ENCODE measurements at regions not wholly inside any gene's neighbourhood (a gene's known extent, or its start where the extent isn't known, plus 50 kb on each side); places are given as distances from the start of the nearest gene placed in this dataset.

DNA sequence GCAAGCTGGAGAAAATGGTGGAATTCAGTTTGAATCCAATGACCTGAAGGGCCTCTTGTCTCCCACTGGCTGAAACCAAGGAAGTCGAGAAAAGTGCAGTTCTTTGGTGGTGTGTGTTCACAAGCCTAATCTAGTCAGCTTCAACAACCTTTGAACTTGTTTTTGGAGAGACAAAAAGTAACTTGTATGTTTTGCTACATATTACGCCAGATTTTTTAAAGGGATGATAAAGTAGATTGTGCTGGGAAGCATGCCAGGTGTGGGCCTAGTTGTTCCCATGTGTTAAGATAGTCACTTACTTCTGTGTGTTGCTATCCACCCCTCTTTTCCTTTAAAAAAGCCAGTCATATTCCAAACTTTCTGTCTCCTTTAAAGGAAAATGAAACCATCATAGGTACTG is 79.7 kb upstream of the FAM3C start:
- peaks cover 3% of the 10 kb centered on the region for H3K27me3 ChIP-seq (ENCODE audit: insufficient read depth, low read length)
- H3K4me1 ChIP-seq (ENCODE audit: insufficient read depth, low read length) = no peaks in the 10 kb centered on the region
- H3K9me3 ChIP-seq (ENCODE audit: low read depth, low read length) = no peaks in the 10 kb centered on the region
- no peak overlapping the region for H3K4me3 ChIP-seq (ENCODE audit: low read length)

DNA sequence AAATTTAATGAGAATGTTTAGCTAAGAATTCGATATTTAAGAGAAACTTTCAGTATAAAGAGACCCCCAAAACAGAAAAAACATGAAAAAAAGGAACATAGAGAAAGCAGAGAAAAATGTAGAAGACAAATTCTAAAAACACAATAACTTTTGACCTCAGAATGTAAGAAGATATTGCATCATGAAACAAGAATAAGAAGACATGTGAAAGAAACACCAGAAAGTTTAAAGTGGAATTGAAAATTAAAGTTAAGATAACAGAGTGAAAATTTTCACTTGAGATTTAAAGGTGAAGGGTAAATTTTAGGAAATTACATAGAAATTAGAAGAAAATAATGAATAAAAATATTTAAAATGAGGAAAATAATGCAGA is 78.2 kb upstream of the FAM3C start:
- Histone ChIP-seq H3K4me1 (ENCODE audit: insufficient read depth, low read length) (no peaks in the 10 kb centered on the region), H3K9me3 (ENCODE audit: low read depth, low read length) (no peaks in the 10 kb centered on the region), H3K27me3 (ENCODE audit: insufficient read depth, low read length) (peaks cover 3% of the 10 kb centered on the region), H3K4me3 (ENCODE audit: low read length) (no peak overlapping the region)

DNA sequence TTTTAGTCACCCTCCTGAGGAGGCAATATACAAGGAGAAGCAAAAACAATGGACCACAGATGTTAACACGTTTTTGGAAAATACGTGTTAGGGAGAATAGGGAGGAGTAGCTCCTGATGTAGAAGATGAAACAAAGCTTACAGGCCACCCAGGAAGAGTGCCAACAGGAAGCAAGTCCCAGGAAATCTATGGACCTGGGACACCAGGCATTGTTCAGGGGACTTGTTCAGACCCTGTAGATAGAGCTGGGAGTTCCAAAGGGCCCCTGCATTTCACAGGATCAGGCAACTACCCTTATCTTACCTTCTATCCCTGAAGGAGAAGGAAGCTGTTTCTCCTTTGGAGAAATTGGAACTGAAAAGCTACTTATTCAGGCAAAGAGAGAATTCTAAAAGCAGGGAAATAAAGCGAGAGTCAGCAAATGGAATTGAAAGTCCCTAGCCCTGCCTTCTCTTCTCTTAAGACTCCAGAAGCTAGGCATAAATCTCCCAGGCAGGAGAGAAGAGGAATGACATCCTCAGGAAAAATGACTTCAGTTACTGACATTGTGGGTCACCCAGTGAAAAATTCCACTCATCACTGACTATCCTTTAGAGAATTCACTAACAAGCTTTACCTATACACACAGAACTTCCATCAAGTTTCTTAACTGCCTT is 77.7 kb upstream of the FAM3C start:
- H3K27me3 ChIP-seq (ENCODE audit: insufficient read depth, low read length) = peaks cover 3% of the 10 kb centered on the region
- no peak overlapping the region for H3K4me3 ChIP-seq (ENCODE audit: low read length)
- no peaks in the 10 kb centered on the region for H3K9me3 ChIP-seq (ENCODE audit: low read depth, low read length)
- H3K4me1 ChIP-seq (ENCODE audit: insufficient read depth, low read length) = no peaks in the 10 kb centered on the region

DNA sequence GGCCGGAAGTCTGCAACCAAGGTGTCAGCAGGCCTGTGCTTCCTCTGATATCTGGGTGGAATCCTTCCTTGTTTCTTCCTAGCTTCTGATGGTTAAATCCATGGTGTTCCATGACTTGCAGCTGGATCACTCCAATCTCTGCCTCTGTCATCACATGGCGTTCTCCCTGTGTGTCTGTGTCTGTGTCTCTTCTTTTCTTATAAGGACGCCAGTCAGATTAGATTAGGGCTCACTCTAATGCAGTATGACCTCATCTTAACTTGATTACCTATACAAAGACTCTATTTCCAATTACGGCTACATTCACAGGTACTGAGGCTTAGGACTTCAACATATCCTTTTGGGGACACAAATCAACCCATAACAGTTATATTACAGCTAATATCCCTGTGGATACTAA is 70.3 kb upstream of the FAM3C start:
- Histone ChIP-seq H3K4me1 (ENCODE audit: insufficient read depth, low read length) (no peaks in the 10 kb centered on the region), H3K27me3 (ENCODE audit: insufficient read depth, low read length) (no peaks in the 10 kb centered on the region), H3K9me3 (ENCODE audit: low read depth, low read length) (no peaks in the 10 kb centered on the region), H3K4me3 (ENCODE audit: low read length) (no peak overlapping the region)

DNA sequence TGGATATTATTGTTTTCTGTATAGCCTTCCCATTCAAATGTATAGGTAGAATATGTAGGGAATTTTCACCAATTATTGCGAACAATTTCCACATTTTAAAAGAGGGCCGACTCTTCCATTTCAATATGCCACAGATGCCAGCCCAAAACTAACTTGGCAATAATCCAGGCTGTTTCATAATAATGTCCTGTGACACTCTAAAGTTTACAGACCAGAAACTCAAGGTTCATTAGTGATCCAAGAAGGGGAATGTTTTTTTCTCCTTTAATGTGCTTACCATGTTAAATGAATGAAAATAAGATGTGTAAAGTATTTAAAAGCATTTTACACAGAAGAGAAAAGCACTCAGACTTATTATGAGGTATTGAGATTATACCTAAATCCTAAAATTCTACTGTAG is 63.0 kb upstream of the FAM3C start:
- Histone ChIP-seq H3K27me3 (ENCODE audit: insufficient read depth, low read length) (no peaks in the 10 kb centered on the region), H3K9me3 (ENCODE audit: low read depth, low read length) (peaks cover 3% of the 10 kb centered on the region)

DNA sequence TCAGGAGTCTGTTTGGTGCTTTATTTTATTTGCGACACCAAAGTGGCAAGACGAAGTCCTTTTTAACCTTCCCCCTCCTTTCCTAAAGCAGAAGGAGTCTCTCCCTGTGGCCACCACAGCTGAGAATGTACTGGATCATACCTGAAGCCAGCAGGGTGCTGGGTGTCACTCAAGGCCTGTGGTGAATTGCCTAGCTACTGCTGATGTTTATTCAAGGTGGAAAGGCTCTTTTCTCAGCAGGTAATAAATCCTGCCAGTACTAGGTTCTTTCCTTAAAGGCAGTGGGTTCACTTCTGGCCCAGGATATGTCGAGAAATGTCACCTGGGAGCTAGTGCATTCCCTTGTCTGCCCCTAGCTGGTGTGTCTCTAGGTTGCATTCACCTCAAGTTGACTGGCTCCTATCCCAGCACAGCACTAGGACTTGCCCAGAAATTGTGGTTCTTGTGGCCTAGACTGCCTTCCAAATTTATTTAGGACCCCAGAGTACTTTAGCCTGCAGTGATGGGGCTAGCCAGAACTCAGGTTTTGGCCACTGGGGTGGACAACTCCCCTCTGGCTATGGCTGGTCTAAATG is 60.8 kb upstream of the FAM3C start:
- no peak overlapping the region for H3K4me3 ChIP-seq (ENCODE audit: low read length)
- no peaks in the 10 kb centered on the region for H3K4me1 ChIP-seq (ENCODE audit: insufficient read depth, low read length)
- no peaks in the 10 kb centered on the region for H3K27me3 ChIP-seq (ENCODE audit: insufficient read depth, low read length)
- H3K9me3 ChIP-seq (ENCODE audit: low read depth, low read length) = peaks cover 5% of the 10 kb centered on the region

More for the DNA sequence above, 63.0 kb upstream of the FAM3C start:
- Histone ChIP-seq H3K4me1 (ENCODE audit: insufficient read depth, low read length) (no peaks in the 10 kb centered on the region), H3K4me3 (ENCODE audit: low read length) (no peak overlapping the region)

DNA sequence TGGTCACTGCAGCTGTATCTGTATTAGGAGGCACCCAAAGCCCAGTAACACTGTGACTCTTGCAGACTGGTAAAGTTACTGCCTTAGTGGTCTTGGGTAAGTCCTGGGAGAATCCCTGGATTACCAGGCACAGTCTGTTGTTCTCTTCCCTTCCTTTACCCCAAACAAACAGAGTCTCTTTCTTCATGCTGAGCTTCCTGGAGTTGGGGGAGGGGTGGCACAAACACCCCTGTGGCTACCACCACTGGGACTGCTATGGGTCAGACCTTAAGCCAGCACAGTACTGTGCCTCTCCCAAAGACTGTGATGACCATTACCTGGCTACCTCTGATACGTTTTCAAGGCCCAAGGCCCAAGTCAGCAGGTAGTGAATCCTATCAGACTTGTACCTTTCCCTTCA is 59.9 kb upstream of the FAM3C start:
- no peaks in the 10 kb centered on the region for H3K27me3 ChIP-seq (ENCODE audit: insufficient read depth, low read length)
- no peak overlapping the region for H3K4me3 ChIP-seq (ENCODE audit: low read length)
- H3K9me3 ChIP-seq (ENCODE audit: low read depth, low read length) = peaks cover 5% of the 10 kb centered on the region
- H3K4me1 ChIP-seq (ENCODE audit: insufficient read depth, low read length) = no peaks in the 10 kb centered on the region

DNA sequence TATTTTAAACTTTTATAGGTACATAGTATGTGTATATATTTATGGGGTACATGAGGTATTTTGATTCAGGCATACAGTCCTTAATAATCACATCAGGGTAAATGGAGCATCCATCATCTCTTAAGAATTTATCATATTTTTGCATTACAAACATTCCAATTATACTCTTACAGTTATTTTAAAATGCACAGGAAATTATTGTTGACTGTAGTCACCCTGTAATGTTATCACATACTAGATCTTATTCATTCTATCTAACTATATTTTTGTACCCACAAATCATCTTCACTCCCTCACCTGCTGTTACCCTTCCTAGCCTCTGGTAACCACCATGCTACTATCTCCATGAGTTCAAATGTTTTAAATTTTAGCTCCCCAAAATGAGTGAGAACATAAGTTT is 56.3 kb upstream of the FAM3C start:
- Histone ChIP-seq H3K27me3 (ENCODE audit: insufficient read depth, low read length) (no peaks in the 10 kb centered on the region), H3K4me3 (ENCODE audit: low read length) (no peak overlapping the region), H3K4me1 (ENCODE audit: insufficient read depth, low read length) (no peaks in the 10 kb centered on the region), H3K9me3 (ENCODE audit: low read depth, low read length) (peaks cover 5% of the 10 kb centered on the region)

DNA sequence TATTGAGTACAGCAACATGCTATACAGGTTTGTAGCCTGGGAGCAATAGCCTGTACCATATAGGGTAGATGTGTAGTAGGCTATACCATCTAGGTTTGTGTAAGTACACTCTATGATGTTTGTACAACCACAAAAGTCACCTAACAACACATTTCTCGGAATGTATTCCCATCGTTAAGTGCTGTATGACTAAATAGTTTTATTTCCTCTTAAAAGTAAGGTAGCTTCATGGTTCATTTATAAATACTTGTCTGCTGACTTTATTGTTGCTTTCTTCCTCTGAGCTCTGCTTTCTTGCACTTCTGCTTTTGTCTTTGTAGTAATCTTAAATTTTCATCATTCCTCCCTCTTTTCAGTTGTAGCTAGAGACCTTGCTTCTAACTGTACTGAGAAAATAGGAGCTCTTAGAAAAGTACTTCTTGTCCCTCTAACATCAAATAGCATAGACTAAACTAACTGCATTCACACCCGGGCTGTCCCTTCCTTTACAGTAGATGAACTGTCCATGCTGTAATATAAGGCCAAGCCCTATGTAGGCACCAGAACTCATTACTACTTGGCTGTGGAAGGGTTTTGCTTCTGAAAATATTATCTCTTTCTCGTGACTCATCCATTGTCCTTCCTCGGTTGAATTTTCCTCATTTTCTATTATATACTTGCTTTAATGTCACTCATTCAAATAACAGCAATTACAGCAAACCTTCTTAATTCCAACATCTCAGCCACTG is 55.4 kb upstream of the FAM3C start:
- Histone ChIP-seq H3K27me3 (ENCODE audit: insufficient read depth, low read length) (no peaks in the 10 kb centered on the region), H3K9me3 (ENCODE audit: low read depth, low read length) (peaks cover 5% of the 10 kb centered on the region), H3K4me1 (ENCODE audit: insufficient read depth, low read length) (no peaks in the 10 kb centered on the region), H3K4me3 (ENCODE audit: low read length) (no peak overlapping the region)

DNA sequence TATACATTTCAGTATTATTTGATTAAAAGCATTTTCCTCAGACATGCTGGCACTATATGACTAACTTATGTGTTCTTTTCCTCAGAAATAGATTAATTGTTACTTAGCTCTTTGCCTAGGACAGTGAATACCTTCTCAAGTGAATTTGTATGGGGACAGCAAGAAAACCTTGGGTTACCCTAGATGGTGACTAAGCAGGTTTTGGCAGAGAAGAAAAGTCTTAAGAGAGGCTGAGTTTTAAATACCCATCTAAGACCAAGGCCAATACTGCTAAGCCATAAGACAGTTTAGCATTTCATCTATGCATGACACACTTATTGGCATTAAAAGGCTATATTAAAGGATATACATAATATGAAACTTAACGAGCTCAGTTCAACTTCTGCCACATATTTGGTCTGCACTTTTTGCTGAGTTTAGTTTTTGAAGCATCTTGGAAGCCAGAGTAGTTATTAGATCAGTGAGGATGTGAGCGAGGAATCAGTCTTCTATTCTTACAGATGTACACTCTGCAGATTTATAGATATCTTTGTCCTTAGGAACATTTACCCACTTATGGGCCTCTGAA is 54.6 kb upstream of the FAM3C start:
- H3K27me3 ChIP-seq (ENCODE audit: insufficient read depth, low read length) = no peaks in the 10 kb centered on the region
- H3K4me1 ChIP-seq (ENCODE audit: insufficient read depth, low read length) = no peaks in the 10 kb centered on the region
- peaks cover 5% of the 10 kb centered on the region for H3K9me3 ChIP-seq (ENCODE audit: low read depth, low read length)
- no peak overlapping the region for H3K4me3 ChIP-seq (ENCODE audit: low read length)

DNA sequence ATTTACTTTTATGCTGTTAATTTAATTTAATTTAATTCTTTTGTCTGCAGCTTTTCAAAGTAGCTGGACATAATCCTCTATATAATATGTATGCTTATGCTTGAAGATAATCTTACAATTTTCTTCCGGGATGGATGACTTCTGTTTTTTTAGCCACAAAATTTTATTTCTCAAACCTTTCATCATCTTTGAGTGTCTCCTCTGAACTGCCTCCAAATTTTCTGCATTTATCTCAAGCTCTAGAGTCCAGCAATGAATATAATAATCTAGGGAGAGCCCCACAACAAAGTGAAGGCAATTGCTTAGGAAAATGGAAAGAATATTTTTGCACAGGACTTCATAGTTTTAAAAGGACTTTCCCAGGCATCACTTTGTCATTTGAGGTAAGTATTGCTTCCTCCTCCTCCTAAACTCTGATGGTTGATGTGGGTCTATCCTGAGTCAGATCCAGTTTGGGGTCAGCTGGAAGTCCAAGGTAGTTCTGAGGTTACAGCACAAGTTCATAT is 53.7 kb upstream of the FAM3C start:
- Histone ChIP-seq H3K9me3 (ENCODE audit: low read depth, low read length) (peaks cover 5% of the 10 kb centered on the region), H3K27me3 (ENCODE audit: insufficient read depth, low read length) (no peaks in the 10 kb centered on the region), H3K4me1 (ENCODE audit: insufficient read depth, low read length) (no peaks in the 10 kb centered on the region), H3K4me3 (ENCODE audit: low read length) (no peak overlapping the region)

DNA sequence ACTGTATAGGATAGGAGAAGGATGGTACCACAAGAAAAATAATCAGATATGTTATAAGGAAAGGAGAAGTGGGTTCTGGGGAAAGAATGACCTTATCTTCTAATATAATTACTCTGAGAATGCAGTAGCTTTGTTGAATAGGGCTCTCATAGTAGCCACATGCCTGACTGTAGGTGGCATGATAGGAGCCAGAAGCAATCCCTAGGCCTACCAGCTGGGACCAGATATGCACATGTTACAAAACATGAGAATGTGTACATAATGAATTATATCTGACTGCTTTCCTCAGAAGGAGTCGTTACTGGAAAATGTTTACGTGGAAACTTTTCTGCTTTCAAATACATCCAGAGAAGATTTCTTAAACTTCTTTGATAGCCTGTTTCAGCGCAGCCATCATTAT is 53.2 kb upstream of the FAM3C start:
- Histone ChIP-seq H3K27me3 (ENCODE audit: insufficient read depth, low read length) (no peaks in the 10 kb centered on the region), H3K4me1 (ENCODE audit: insufficient read depth, low read length) (no peaks in the 10 kb centered on the region), H3K4me3 (ENCODE audit: low read length) (no peak overlapping the region), H3K9me3 (ENCODE audit: low read depth, low read length) (peaks cover 3% of the 10 kb centered on the region)

DNA sequence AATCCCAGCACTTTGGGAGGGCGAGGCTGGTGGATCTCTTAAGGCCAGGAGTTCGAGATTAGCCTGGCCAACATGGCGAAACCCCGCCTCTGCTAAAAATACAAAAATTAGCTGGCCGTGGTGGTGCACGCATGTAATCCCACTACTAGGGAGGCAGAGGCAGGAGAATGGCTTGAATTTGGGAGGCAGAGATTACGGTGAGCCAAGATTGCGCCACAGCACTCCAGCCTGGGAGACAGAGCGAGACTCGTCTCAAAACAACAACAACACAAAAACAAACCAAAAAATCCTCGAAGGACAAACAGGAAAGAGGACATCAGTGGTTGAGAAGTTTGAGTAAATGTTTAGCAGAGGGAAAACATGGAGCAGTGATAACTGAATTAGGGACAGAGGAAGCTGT is 52.3 kb upstream of the FAM3C start:
- Histone ChIP-seq H3K9me3 (ENCODE audit: low read depth, low read length) (no peaks in the 10 kb centered on the region), H3K4me3 (ENCODE audit: low read length) (no peak overlapping the region), H3K27me3 (ENCODE audit: insufficient read depth, low read length) (no peaks in the 10 kb centered on the region), H3K4me1 (ENCODE audit: insufficient read depth, low read length) (no peaks in the 10 kb centered on the region)

DNA sequence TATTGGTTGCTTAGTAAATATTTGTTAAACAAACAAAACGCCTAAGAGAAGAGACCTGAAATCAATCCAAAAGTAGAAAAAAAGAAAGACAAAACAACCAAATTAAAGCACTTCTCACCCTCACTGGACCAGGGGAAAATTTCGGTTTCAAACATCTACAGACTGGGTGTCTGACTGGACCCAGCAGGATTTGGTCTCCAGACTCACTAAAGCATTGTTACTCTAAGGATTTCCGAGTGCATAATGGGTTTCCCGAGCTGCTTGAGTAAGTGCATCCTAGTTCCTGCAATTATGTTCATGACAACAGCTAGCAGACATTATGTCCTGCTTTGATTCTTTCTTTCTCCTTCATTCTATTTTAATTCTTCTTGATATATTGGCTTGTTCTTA is 51.8 kb upstream of the FAM3C start:
- Histone ChIP-seq H3K9me3 (ENCODE audit: low read depth, low read length) (no peaks in the 10 kb centered on the region), H3K4me1 (ENCODE audit: insufficient read depth, low read length) (no peaks in the 10 kb centered on the region), H3K27me3 (ENCODE audit: insufficient read depth, low read length) (no peaks in the 10 kb centered on the region), H3K4me3 (ENCODE audit: low read length) (no peak overlapping the region)

DNA sequence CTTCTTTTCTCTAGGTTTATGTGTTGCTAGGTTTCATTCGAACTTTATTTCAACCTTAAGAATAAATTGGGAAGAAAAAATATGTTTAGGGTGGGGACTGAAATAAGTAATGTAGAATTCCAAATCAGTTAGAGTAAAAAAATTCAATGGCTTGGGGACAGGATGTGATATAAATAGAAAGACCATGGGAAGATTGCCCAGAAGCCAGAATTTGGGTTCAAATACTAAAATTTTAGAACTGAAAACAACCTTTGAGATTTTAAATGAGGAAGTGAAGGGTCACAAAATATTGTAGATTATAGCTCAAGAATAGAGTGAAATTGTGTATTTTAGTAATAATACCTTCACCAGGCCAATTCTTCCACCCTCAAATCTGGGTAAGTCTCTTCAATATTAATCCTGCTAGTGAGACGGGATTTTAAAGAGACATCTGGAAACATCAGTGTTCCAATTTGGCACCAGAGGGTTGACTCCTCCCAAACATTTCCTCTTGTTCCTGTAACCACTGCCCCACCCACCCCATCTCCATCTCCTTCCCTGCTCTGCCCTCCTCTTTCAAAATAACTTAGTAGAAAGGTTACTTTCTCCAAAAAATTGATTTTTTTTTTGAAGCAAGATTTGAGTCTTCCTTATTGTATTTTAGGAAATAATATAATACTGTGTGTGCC is 51.3 kb upstream of the FAM3C start:
- no peak overlapping the region for H3K4me3 ChIP-seq (ENCODE audit: low read length)
- no peaks in the 10 kb centered on the region for H3K9me3 ChIP-seq (ENCODE audit: low read depth, low read length)
- no peaks in the 10 kb centered on the region for H3K27me3 ChIP-seq (ENCODE audit: insufficient read depth, low read length)
- H3K4me1 ChIP-seq (ENCODE audit: insufficient read depth, low read length) = no peaks in the 10 kb centered on the region

Measured in mononuclear cell (primary cell).